Caco-2 (cell line): ENCODE measurements at regions not wholly inside any gene's neighbourhood (a gene's known extent, or its start where the extent isn't known, plus 50 kb on each side); places are given as distances from the start of the nearest gene placed in this dataset.

Experiments
- BruUV-seq: library from RNA; stranded (reverse); fragments of 400-500 nt; replicated peaks from 2 replicates; lab custom pipeline; 2021; lab: Mats Ljungman, UMichigan
- CTCF ChIA-PET: fragments of 300-600 bp; sonication (Branson Sonifier 250); formaldehyde crosslinking; loops from one replicate; lab custom pipeline; 2022; ENCODE audit warnings: antibody characterized with exemption; lab: Charles Lee
- POLR2A ChIA-PET: fragments of 300-600 bp; sonication (Branson Sonifier 250); formaldehyde crosslinking; loops from one replicate; lab custom pipeline; 2022; ENCODE audit warnings: antibody characterized with exemption; lab: Charles Lee
- DNase-seq, 2 experiments: peaks; one replicate each; pipeline versions ENCODE4 v3.0.0 to v3.0.0-alpha.2; 2020 to 2022
- H3K27me3 ChIP-seq: replicated peaks from 2 replicates; pipeline ENCODE4 v1.6.0; 2011; ENCODE audit warnings: low read length; ENCODE audit not compliant: control insufficient read depth, insufficient read depth
- H3K36me3 ChIP-seq: 2 replicates; pipeline ENCODE4 v1.5.1; 2011; ENCODE audit warnings: low read length; ENCODE audit not compliant: control insufficient read depth, insufficient read depth
- H3K4me1 ChIP-seq: fragments of 250-450 bp; sonication (Bioruptor Pico); 2 replicates; pipeline ENCODE4 v1.5.1; 2020; ENCODE audit warnings: mild to moderate bottlenecking
- H3K4me3 ChIP-seq: 2 replicates; pipeline ENCODE4 v1.5.1; 2011; ENCODE audit warnings: low read depth, mild to moderate bottlenecking, control low read depth, low read length
- H3K9me3 ChIP-seq: fragments of 250-450 bp; sonication (Bioruptor Pico); 2 replicates; pipeline ENCODE4 v1.5.1; 2020; ENCODE audit warnings: mild to moderate bottlenecking, moderate library complexity
- H3K27ac Mint-ChIP-seq: one replicate; pipeline ENCODE4 v1.8.0; 2022; ENCODE audit warnings: mixed read lengths; ENCODE audit not compliant: unreplicated experiment
- H3K27me3 Mint-ChIP-seq: one replicate; pipeline ENCODE4 v1.8.0; 2022; ENCODE audit warnings: mixed read lengths; ENCODE audit not compliant: insufficient read depth, unreplicated experiment
- H3K36me3 Mint-ChIP-seq: one replicate; pipeline ENCODE4 v1.8.0; 2022; ENCODE audit warnings: mild to moderate bottlenecking, mixed read lengths; ENCODE audit not compliant: insufficient read depth, unreplicated experiment
- H3K4me1 Mint-ChIP-seq: one replicate; pipeline ENCODE4 v1.8.0; 2022; ENCODE audit warnings: low read depth, mixed read lengths; ENCODE audit not compliant: unreplicated experiment
- H3K4me3 Mint-ChIP-seq: one replicate; pipeline ENCODE4 v1.8.0; 2022; ENCODE audit warnings: mild to moderate bottlenecking, moderate library complexity, mixed read lengths; ENCODE audit not compliant: unreplicated experiment
- H3K9me3 Mint-ChIP-seq: one replicate; pipeline ENCODE4 v1.8.0; 2022; ENCODE audit warnings: mixed read lengths; ENCODE audit not compliant: unreplicated experiment
- intact Hi-C: fragments of 100-400 bp; cut with micrococcal nuclease; formaldehyde crosslinking; loops from one replicate; pipeline ENCODE4 v1.10.0; 2022; ENCODE audit not compliant: unreplicated experiment
- TF ChIP-seq, protein P1 (sequence below), 2 experiments: fragments of 200-600 bp in 1 of 2; IDR thresholded peaks; 1 replicate in 1 of 2; 2 replicates in 1 of 2; pipeline versions ENCODE4 v1.5.1 to v1.8.0; 2011 to 2022; ENCODE audit warnings: antibody characterized with exemption in 1 of 2, control low read depth in 1 of 2, inconsistent platforms in 1 of 2, low read depth in 1 of 2, low read length in 1 of 2, mild to moderate bottlenecking in 1 of 2, moderate library complexity in 1 of 2; ENCODE audit not compliant: insufficient read depth in 1 of 2, severe bottlenecking in 1 of 2, unreplicated experiment in 1 of 2

GRCh38 chr7:106986450-106986977 is 58.0 kb upstream of the PRKAR2B start:
- H3K36me3 ChIP-seq, result no peaks in the 10 kb centered on the region
- Mint-ChIP-seq H3K4me1 (no peaks in the 10 kb centered on the region), H3K36me3 (no peaks in the 10 kb centered on the region), H3K9me3 (no peaks in the 10 kb centered on the region), H3K27ac (no peak overlapping the region), H3K4me3 (no peak overlapping the region), H3K27me3 (peaks cover 18% of the 10 kb centered on the region)
- H3K4me1 ChIP-seq, result no peaks in the 10 kb centered on the region
- DNase-seq, result no peak
- POLR2A ChIA-PET, result no interaction called here
- intact Hi-C loops, result no loop called here
- H3K27me3 ChIP-seq, result no peaks in the 10 kb centered on the region
- CTCF ChIA-PET, result no interaction called here
- BruUV-seq, result no TSS peak
- H3K4me3 ChIP-seq, result no peak overlapping the region
- TF ChIP-seq, protein P1, sequence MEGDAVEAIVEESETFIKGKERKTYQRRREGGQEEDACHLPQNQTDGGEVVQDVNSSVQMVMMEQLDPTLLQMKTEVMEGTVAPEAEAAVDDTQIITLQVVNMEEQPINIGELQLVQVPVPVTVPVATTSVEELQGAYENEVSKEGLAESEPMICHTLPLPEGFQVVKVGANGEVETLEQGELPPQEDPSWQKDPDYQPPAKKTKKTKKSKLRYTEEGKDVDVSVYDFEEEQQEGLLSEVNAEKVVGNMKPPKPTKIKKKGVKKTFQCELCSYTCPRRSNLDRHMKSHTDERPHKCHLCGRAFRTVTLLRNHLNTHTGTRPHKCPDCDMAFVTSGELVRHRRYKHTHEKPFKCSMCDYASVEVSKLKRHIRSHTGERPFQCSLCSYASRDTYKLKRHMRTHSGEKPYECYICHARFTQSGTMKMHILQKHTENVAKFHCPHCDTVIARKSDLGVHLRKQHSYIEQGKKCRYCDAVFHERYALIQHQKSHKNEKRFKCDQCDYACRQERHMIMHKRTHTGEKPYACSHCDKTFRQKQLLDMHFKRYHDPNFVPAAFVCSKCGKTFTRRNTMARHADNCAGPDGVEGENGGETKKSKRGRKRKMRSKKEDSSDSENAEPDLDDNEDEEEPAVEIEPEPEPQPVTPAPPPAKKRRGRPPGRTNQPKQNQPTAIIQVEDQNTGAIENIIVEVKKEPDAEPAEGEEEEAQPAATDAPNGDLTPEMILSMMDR (IDR thresholded peaks at IDR 0.05; ENCODE audit: insufficient read depth in 1 of 2, low read depth in 1 of 2, low read length in 1 of 2, severe bottlenecking in 1 of 2, unreplicated experiment in 1 of 2), result no peak
- H3K9me3 ChIP-seq, result no peaks in the 10 kb centered on the region

DNA sequence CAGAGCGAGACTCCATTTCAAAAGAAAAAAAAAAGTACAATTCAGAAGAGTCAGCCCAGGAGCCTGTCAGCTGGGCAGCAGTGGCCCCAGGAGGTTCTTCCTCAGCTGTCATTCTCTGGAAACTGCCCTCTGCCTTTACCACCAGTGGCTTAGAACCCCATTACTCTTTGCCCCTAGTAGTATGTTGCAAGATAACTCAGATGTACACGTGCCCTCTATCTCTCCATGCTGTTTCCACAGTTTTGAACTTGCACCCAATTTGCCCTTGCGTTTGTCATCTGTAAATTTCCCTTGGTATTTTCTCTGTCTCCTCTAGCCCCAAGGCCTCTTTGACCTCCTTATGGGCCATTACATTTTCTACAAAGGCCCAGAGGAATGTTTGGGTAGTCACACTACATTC is 56.7 kb upstream of the PRKAR2B start:
- H3K27me3 ChIP-seq, result no peaks in the 10 kb centered on the region
- POLR2A ChIA-PET, result no interaction called here
- Mint-ChIP-seq H3K27ac (no peak overlapping the region), H3K4me1 (no peaks in the 10 kb centered on the region), H3K36me3 (no peaks in the 10 kb centered on the region), H3K9me3 (no peaks in the 10 kb centered on the region), H3K4me3 (no peak overlapping the region), H3K27me3 (peaks cover 12% of the 10 kb centered on the region)
- H3K9me3 ChIP-seq, result no peaks in the 10 kb centered on the region
- H3K4me3 ChIP-seq, result no peak overlapping the region
- no TSS peak for BruUV-seq
- intact Hi-C loops, result no loop called here
- CTCF ChIA-PET, result no interaction called here
- DNase-seq, result no peak
- TF ChIP-seq, protein P1 (IDR thresholded peaks at IDR 0.05; ENCODE audit: insufficient read depth in 1 of 2, low read depth in 1 of 2, low read length in 1 of 2, severe bottlenecking in 1 of 2, unreplicated experiment in 1 of 2), result no peak
- no peaks in the 10 kb centered on the region for H3K36me3 ChIP-seq
- no peaks in the 10 kb centered on the region for H3K4me1 ChIP-seq

- BruUV-seq, result no TSS peak
- no peaks in the 10 kb centered on the region for H3K4me1 ChIP-seq
- Mint-ChIP-seq H3K27me3 (peaks cover 12% of the 10 kb centered on the region), H3K9me3 (no peaks in the 10 kb centered on the region), H3K36me3 (no peaks in the 10 kb centered on the region), H3K4me3 (no peak overlapping the region), H3K4me1 (no peaks in the 10 kb centered on the region), H3K27ac (no peak overlapping the region)
- no peaks in the 10 kb centered on the region for H3K9me3 ChIP-seq
- H3K4me3 ChIP-seq, result no peak overlapping the region
- POLR2A ChIA-PET, result no interaction called here
- DNase-seq, result no peak
- TF ChIP-seq, protein P1 (IDR thresholded peaks at IDR 0.05; ENCODE audit: insufficient read depth in 1 of 2, low read depth in 1 of 2, low read length in 1 of 2, severe bottlenecking in 1 of 2, unreplicated experiment in 1 of 2), result no peak
- no peaks in the 10 kb centered on the region for H3K27me3 ChIP-seq
- H3K36me3 ChIP-seq, result no peaks in the 10 kb centered on the region
- CTCF ChIA-PET, result interaction anchor here (0.7 kb wide), 1 partner anchor 41 kb away, joined by 3 read pairs; no protein-coding TSS in a partner anchor
- intact Hi-C loops, result no loop called here
Observed at GRCh38 chr7:106992511-106992910, 52.0 kb upstream of the PRKAR2B start.
